T-cell (primary cell): ENCODE measurements at regions not wholly inside any gene's neighbourhood (a gene's known extent, or its start where the extent isn't known, plus 50 kb on each side); places are given as distances from the start of the nearest gene placed in this dataset.
A peak's percentile ranks its signal among the peaks of the same experiment; 100 is the strongest.

ENCODE experiments used
- ATAC-seq, 4 experiments: fragments of 200-7000 bp in 3 of 4; fragments of 150-1000 bp in 1 of 4; cut with Tn5 transposase; replicated peaks in 1 of 4; 1 replicate in 3 of 4; 2 replicates in 1 of 4; pipeline ENCODE4 v1.10.0; 2021; ENCODE audit warnings: moderate library complexity in 3 of 4, mild to moderate bottlenecking in 2 of 4, moderate number of reproducible peaks in 1 of 4
- CTCF ChIA-PET, 2 donors: fragments of 300-600 bp; sonication (Branson Sonifier 250); formaldehyde crosslinking; loops; one replicate each; lab custom pipeline; 2022; ENCODE audit warnings: antibody characterized with exemption in 2 of 2; lab: Charles Lee
- POLR2A ChIA-PET, 2 donors: fragments of 300-600 bp; sonication (Branson Sonifier 250); formaldehyde crosslinking; loops; one replicate each; lab custom pipeline; 2022; ENCODE audit warnings: antibody characterized with exemption in 2 of 2; lab: Charles Lee
- DNase-seq, 35 experiments: peaks; one replicate each; pipeline versions ENCODE4 v3.0.0 to v3.0.0-alpha.2; 2013 to 2023
- H3K27ac ChIP-seq: one replicate; pipeline ENCODE4 v1.5.1; 2013; ENCODE audit warnings: low read length
- H3K27me3 ChIP-seq, 2 experiments: replicated peaks in 1 of 2; 1 replicate in 1 of 2; 2 replicates in 1 of 2; pipeline versions ENCODE4 v1.6.1 to v1.7.0; 2013; ENCODE audit warnings: low read length in 1 of 2, mixed read lengths in 1 of 2; ENCODE audit not compliant: control insufficient read depth in 2 of 2, insufficient read depth in 2 of 2; ENCODE audit errors: extremely low read depth in 1 of 2
- H3K36me3 ChIP-seq, 2 donors: 1 replicate in 1 of 2; 2 replicates in 1 of 2; pipeline versions ENCODE4 v1.6.1 to v1.7.0; 2013; ENCODE audit warnings: low read length in 1 of 2; ENCODE audit not compliant: control insufficient read depth in 2 of 2, insufficient read depth in 1 of 2; ENCODE audit errors: extremely low read depth in 1 of 2
- H3K4me1 ChIP-seq, 2 experiments: 1 replicate in 1 of 2; 2 replicates in 1 of 2; pipeline versions ENCODE4 v1.6.1 to v1.7.0; 2013; ENCODE audit warnings: low read length in 2 of 2, mixed read lengths in 1 of 2; ENCODE audit not compliant: insufficient read depth in 2 of 2, control insufficient read depth in 1 of 2; ENCODE audit errors: extremely low read depth in 1 of 2
- H3K4me3 ChIP-seq, 2 donors: 1 replicate in 1 of 2; 2 replicates in 1 of 2; pipeline versions ENCODE4 v1.5.1 to v1.7.0; 2013; ENCODE audit warnings: mild to moderate bottlenecking in 2 of 2, low read length in 1 of 2, moderate library complexity in 1 of 2; ENCODE audit not compliant: control insufficient read depth in 1 of 2; ENCODE audit errors: extremely low read depth in 1 of 2
- H3K9me3 ChIP-seq: 2 replicates; pipeline ENCODE4 v1.7.0; 2013
- H3K27ac Mint-ChIP-seq, 2 donors: one replicate each; pipeline ENCODE4 v1.8.0; 2020 to 2021; ENCODE audit warnings: mild to moderate bottlenecking in 2 of 2, mixed read lengths in 2 of 2
- H3K27me3 Mint-ChIP-seq, 2 donors: one replicate each; pipeline ENCODE4 v1.8.0; 2021 to 2022; ENCODE audit warnings: mixed read lengths in 2 of 2
- H3K36me3 Mint-ChIP-seq: one replicate; pipeline ENCODE4 v1.8.0; 2021; ENCODE audit warnings: mixed read lengths
- H3K4me1 Mint-ChIP-seq, 3 donors: one replicate each; pipeline ENCODE4 v1.8.0; 2020 to 2022; ENCODE audit warnings: mixed read lengths in 3 of 3, mild to moderate bottlenecking in 1 of 3
- H3K4me3 Mint-ChIP-seq, 3 donors: one replicate each; pipeline ENCODE4 v1.8.0; 2020 to 2022; ENCODE audit warnings: mild to moderate bottlenecking in 3 of 3, mixed read lengths in 3 of 3, moderate library complexity in 3 of 3
- H3K9me3 Mint-ChIP-seq, 3 donors: one replicate each; pipeline ENCODE4 v1.8.0; 2020 to 2022; ENCODE audit warnings: mixed read lengths in 3 of 3
- WGBS: methylation state at CpG from one replicate; pipeline ENCODE4 v1.1.5; 2013; ENCODE audit warnings: missing lambda C conversion rate; ENCODE audit not compliant: insufficient coverage; 5-methylcytosine and 5-hydroxymethylcytosine counted together

DNA sequence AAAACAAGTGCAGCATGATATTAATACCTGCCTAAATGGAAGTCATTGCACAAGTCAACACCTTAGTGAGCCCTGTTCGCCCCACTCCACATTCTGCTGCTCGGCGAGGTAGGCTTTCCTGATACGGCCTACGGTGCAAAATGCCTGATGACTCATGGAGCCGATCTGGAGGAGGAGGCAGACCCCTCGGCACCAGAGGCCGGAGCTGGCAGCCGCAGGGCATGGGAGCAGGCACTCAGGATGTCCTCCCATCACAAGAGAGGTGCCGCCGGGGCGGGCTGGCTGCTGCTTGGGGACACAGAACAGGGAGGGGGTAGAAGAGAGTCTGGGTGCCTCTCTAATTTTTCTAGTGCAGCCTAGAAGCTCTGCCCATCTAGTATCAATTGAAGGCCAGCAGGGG, 418.5 kb upstream of the MGMT start:
- ChIA-PET CTCF (interaction anchor here in 1 of 2 donors (0.7 kb wide), 1 partner anchor 1061 kb away, joined by 3 read pairs; no protein-coding TSS in a partner anchor), POLR2A (no interaction called here)
- Histone ChIP-seq H3K9me3 (no peaks in the 10 kb centered on the region), H3K27me3 (peaks cover 0 to 9% of the 10 kb centered on the region in 2 experiments), H3K4me3 (no peak overlapping the region), H3K27ac (no peak overlapping the region), H3K36me3 (no peaks in the 10 kb centered on the region), H3K4me1 (no peaks in the 10 kb centered on the region)
- DNase-seq (no peak), ATAC-seq (no peak)
- Mint-ChIP-seq H3K27ac (no peak overlapping the region), H3K9me3 (no peaks in the 10 kb centered on the region), H3K27me3 (no peaks in the 10 kb centered on the region), H3K4me1 (peaks cover 0 to 4% (median 2%) of the 10 kb centered on the region in 3 donors), H3K4me3 (no peak overlapping the region), H3K36me3 (no peaks in the 10 kb centered on the region)
- 93% methylated on average over 11 of the region's 12 CpGs for WGBS

DNA sequence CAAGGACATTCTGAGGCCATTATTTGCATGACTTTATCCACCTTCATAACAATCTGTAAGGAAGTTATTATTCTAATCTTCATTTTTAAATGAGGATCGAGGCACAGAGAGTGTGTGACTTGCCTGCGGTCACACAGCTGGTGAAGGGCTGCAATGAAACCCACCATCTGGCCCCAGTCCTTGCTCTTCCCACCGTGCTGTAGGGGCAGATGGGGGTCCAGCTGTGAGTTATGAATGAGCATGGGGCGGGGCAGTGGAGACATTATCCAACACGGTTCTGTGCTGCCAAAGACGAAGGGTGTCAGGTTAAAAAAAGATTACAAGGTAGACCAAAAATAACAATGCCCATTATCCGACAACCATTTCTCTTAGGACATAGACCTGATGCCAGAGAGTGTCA, 417.5 kb upstream of the MGMT start:
- Histone ChIP-seq H3K4me1 (no peaks in the 10 kb centered on the region), H3K27ac (no peak overlapping the region), H3K9me3 (no peaks in the 10 kb centered on the region), H3K4me3 (no peak overlapping the region), H3K36me3 (no peaks in the 10 kb centered on the region), H3K27me3 (peaks cover 0 to 12% of the 10 kb centered on the region in 2 experiments)
- H3K27me3 Mint-ChIP-seq: no peaks in the 10 kb centered on the region
- no peak for ATAC-seq
- no peaks in the 10 kb centered on the region for H3K36me3 Mint-ChIP-seq
- no peak overlapping the region for H3K27ac Mint-ChIP-seq
- H3K9me3 Mint-ChIP-seq: no peaks in the 10 kb centered on the region
- CTCF ChIA-PET: no interaction called here
- DNase-seq: no peak
- POLR2A ChIA-PET: no interaction called here
- no peak overlapping the region for H3K4me3 Mint-ChIP-seq
- 84% methylated on average over 6 of the region's 7 CpGs for WGBS
- no peaks in the 10 kb centered on the region for H3K4me1 Mint-ChIP-seq

DNA sequence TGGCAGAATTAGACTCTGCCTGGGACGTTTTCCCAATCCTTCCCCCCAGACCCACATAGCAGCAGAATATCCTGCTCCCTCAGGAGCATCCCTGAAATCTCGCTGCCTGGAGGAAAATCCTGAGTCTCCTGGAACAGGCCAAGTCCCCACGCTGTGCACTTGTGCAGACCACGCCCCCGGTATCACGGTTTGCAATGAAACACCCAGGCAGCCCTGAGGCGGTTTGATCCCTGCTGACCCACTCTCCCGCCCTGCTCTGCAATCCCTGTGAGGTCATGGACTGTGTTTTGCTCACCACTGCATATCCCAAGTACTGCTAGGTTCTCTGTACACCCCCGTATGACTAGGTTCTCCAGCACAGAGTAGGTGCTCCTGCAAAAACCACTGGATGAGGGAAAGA, 411.8 kb upstream of the MGMT start:
- 85% methylated on average over 8 of the region's 9 CpGs for WGBS

DNA sequence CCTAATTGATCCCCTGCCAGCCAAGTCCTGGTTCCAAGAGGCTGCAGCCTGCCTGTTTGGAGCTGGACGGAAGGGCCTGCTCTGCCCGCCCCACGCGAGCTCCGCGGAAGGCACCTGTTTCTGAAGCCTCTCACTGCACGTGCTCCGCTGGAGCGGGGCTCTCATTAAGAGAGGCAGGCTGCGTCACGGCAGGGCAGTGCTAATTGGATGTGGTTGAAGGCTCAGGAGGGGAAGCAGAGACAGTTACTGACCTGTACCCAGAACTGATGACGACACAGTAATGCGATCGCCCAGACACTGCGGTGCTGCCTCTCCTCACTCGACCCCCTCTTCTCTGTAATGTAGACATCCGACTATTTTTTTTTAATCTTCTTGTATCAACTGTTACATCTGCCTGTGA, 411.1 kb upstream of the MGMT start:
- ChIA-PET POLR2A (no interaction called here), CTCF (no interaction called here)
- Histone ChIP-seq H3K27ac (no peak overlapping the region), H3K9me3 (no peaks in the 10 kb centered on the region), H3K4me3 (no peak overlapping the region), H3K36me3 (no peaks in the 10 kb centered on the region), H3K4me1 (peaks cover 4 to 32% of the 10 kb centered on the region in 2 experiments), H3K27me3 (peaks cover 0 to 17% of the 10 kb centered on the region in 2 experiments)
- peaks cover 27 to 34% (median 29%) of the 10 kb centered on the region in 3 donors for H3K4me1 Mint-ChIP-seq
- no peak for ATAC-seq
- 79% methylated on average over 2 of the region's 17 CpGs for WGBS
- H3K36me3 Mint-ChIP-seq: no peaks in the 10 kb centered on the region
- no peaks in the 10 kb centered on the region for H3K27me3 Mint-ChIP-seq
- H3K4me3 Mint-ChIP-seq: no peak overlapping the region
- no peak overlapping the region for H3K27ac Mint-ChIP-seq
- DNase-seq: no peak
- no peaks in the 10 kb centered on the region for H3K9me3 Mint-ChIP-seq

More for the DNA sequence above, 411.8 kb upstream of the MGMT start:
- ChIA-PET POLR2A (no interaction called here), CTCF (no interaction called here)
- peaks cover 4 to 32% of the 10 kb centered on the region in 2 experiments for H3K4me1 ChIP-seq
- H3K27ac Mint-ChIP-seq: no peak overlapping the region
- H3K27me3 Mint-ChIP-seq: no peaks in the 10 kb centered on the region
- H3K9me3 Mint-ChIP-seq: no peaks in the 10 kb centered on the region
- no peak overlapping the region for H3K27ac ChIP-seq
- H3K36me3 ChIP-seq: no peaks in the 10 kb centered on the region
- no peak overlapping the region for H3K4me3 Mint-ChIP-seq
- no peaks in the 10 kb centered on the region for H3K36me3 Mint-ChIP-seq
- DNase-seq: no peak
- ATAC-seq: no peak
- peaks cover 27 to 29% (median 29%) of the 10 kb centered on the region in 3 donors for H3K4me1 Mint-ChIP-seq
- H3K4me3 ChIP-seq: no peak overlapping the region
- H3K9me3 ChIP-seq: no peaks in the 10 kb centered on the region
- peaks cover 0 to 23% of the 10 kb centered on the region in 2 experiments for H3K27me3 ChIP-seq

DNA sequence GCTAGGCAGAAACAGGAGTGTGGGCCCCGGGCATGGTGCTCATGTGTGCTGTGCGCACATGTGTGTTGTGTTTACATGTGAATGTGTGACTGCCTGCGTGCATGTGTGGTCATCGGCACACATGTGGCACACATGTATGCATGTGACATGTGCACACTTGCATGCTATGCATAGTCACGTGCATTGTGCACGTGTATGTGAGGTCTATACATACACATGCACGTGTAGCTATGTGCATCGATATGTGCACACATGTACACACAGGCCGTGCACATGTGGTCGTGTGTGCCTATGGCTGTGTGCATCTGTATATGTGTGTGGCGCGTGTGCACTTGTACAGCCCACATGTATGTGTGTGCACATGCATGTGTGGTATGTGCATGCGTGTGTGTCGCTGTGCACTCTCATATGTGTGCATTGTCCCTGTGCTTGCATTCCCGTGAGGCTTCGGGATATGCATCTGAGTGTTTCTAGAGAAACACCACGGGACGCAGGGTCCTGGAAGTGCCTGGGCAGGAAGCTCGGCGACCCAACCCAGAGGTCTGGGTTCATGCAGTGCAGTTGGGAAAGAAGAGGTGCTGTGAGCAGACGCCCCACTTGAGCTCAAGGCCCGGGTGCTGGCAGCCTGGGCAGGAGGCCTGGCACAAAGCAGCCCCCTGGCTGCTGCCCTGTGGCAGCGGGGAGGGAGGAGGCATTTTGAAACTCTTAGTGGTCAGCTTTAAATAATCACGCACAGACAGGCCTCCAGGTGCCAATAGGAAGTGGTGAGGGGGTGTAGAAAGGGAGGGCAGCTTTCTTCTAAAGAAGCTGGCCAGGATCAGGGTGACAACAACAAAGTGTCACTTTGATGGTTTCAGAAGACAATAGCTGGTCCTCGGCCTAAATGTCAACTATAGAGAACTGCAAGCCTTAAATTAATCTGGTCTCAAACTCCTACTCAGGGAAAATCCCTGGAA, 410.0 kb upstream of the MGMT start:
- Histone ChIP-seq H3K36me3 (no peaks in the 10 kb centered on the region), H3K9me3 (no peaks in the 10 kb centered on the region), H3K27ac (no peak overlapping the region), H3K27me3 (peaks cover 0 to 17% of the 10 kb centered on the region in 2 experiments), H3K4me3 (no peak overlapping the region), H3K4me1 (peaks cover 4 to 32% of the 10 kb centered on the region in 2 experiments)
- Mint-ChIP-seq H3K36me3 (no peaks in the 10 kb centered on the region), H3K27me3 (no peaks in the 10 kb centered on the region), H3K4me3 (peak overlapping the region in 2 of 3 donors; percentile 28 to 67), H3K9me3 (no peaks in the 10 kb centered on the region), H3K4me1 (peaks cover 27 to 34% (median 29%) of the 10 kb centered on the region in 3 donors), H3K27ac (peak overlapping the region in 1 of 2 donors; percentile 19)
- peak in 1 of 4 experiments; percentile 6 for ATAC-seq
- POLR2A ChIA-PET: no interaction called here
- CTCF ChIA-PET: interaction anchor here in 1 of 2 donors (1.0 kb wide), 1 partner anchor 411 kb away, joined by 3 read pairs; no protein-coding TSS in a partner anchor
- DNase-seq: no peak
- WGBS: 81% methylated on average over 21 of the region's 25 CpGs

DNA sequence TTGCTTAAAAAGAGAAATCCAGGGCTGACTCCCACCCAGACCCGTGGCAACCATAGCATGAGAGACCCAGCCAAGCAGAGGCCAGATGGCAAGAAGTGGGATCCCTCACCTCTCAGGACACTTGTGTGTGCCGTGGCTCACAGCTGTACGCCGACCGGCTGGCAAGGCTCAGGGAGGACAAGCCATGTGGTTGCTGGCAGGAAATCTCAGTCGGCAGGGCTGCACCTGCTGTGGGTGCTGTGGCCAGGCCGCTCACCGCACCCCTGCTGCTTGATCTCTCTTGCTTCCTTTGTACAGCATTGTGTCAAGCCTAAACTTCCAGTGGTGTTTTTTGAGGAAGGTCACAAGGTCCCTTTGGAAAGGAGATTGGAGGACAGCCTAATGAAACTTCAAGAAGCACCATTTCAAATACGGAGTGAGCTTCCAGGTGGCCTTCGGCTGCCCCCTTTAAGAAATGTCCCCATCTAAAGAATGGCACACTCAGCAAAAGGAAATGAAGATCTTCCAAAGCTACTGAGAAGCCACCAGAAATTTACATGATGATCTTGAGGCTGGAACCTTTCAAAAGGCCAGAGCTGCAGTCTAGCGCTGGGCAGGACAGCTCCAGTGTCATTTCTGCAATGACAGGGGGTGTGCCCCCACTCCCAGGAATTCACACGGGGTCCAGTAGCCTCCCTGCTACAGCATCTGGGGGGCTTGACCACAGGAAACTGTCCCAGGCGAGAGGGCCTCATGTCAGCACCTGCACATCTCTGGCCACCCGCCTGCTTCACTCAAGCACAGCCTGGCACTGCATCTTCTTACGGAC, 409.0 kb upstream of the MGMT start:
- Mint-ChIP-seq H3K9me3 (no peaks in the 10 kb centered on the region), H3K27me3 (no peaks in the 10 kb centered on the region), H3K4me3 (peak overlapping the region in 2 of 3 donors; percentile 28 to 67), H3K4me1 (peaks cover 27 to 34% (median 29%) of the 10 kb centered on the region in 3 donors), H3K36me3 (no peaks in the 10 kb centered on the region), H3K27ac (peak overlapping the region in 1 of 2 donors; percentile 19)
- H3K9me3 ChIP-seq: no peaks in the 10 kb centered on the region
- peak in 31 of 35 experiments; percentile 6 to 72 (median 48) for DNase-seq
- H3K36me3 ChIP-seq: no peaks in the 10 kb centered on the region
- POLR2A ChIA-PET: no interaction called here
- no peak overlapping the region for H3K4me3 ChIP-seq
- CTCF ChIA-PET: interaction anchor here in 1 of 2 donors (1.0 kb wide), 1 partner anchor 410 kb away, joined by 3 read pairs; no protein-coding TSS in a partner anchor
- ATAC-seq: peak; percentile 87 to 99 (median 95)
- 16% methylated on average over 15 of the region's 15 CpGs for WGBS
- peaks cover 4 to 32% of the 10 kb centered on the region in 2 experiments for H3K4me1 ChIP-seq
- no peak overlapping the region for H3K27ac ChIP-seq
- peaks cover 0 to 17% of the 10 kb centered on the region in 2 experiments for H3K27me3 ChIP-seq
